Smooth muscle cell (in vitro differentiated cells): ENCODE measurements at regions not wholly inside any gene's neighbourhood (a gene's known extent, or its start where the extent isn't known, plus 50 kb on each side); places are given as distances from the start of the nearest gene placed in this dataset.
"Not testable (repeated sequence)": the region's sequence is repeated elsewhere in the genome, so short reads cannot be mapped to it uniquely, and the experiment has no call there.

ENCODE experiments used
- DNase-seq: peaks from one replicate; lab custom pipeline; 2025; ENCODE audit not compliant: unreplicated experiment; lab: John Stamatoyannopoulos, UW
- H2AFZ ChIP-seq: fragments of 200-600 bp; sonication (generic); 2 replicates; pipeline ENCODE4 v1.6.0; 2016; ENCODE audit warnings: antibody characterized with exemption, low read depth, mild to moderate bottlenecking
- H3F3A ChIP-seq: fragments of 200-600 bp; sonication (generic); 2 replicates; pipeline ENCODE4 v1.6.0; 2017; ENCODE audit warnings: antibody characterized with exemption, low read depth
- H3K27ac ChIP-seq: fragments of 200-600 bp; sonication (generic); 2 replicates; pipeline ENCODE4 v1.5.1; 2016; ENCODE audit warnings: low read depth, mild to moderate bottlenecking
- H3K27me3 ChIP-seq: fragments of 200-600 bp; sonication (generic); 2 replicates; pipeline ENCODE4 v1.6.1; 2016; ENCODE audit warnings: low read depth, mild to moderate bottlenecking
- H3K36me3 ChIP-seq: fragments of 200-600 bp; sonication (generic); 2 replicates; pipeline ENCODE4 v1.5.1; 2016; ENCODE audit warnings: low read depth
- H3K4me1 ChIP-seq: fragments of 200-600 bp; sonication (generic); 2 replicates; pipeline ENCODE4 v1.5.1; 2016; ENCODE audit warnings: low read depth
- H3K4me2 ChIP-seq: fragments of 200-600 bp; sonication (generic); 2 replicates; pipeline ENCODE4 v1.6.0; 2016; ENCODE audit warnings: mild to moderate bottlenecking
- H3K4me3 ChIP-seq: fragments of 200-600 bp; sonication (generic); 2 replicates; pipeline ENCODE4 v1.5.1; 2016; ENCODE audit warnings: mild to moderate bottlenecking
- H3K79me2 ChIP-seq: fragments of 200-600 bp; sonication (generic); 2 replicates; pipeline ENCODE4 v1.6.0; 2016; ENCODE audit warnings: low read depth, mild to moderate bottlenecking
- H3K9ac ChIP-seq: fragments of 200-600 bp; sonication (generic); 2 replicates; pipeline ENCODE4 v1.6.0; 2016; ENCODE audit warnings: low read depth
- H3K9me3 ChIP-seq: fragments of 200-600 bp; sonication (generic); replicated peaks from 2 replicates; pipeline ENCODE4 v1.5.1; 2016; ENCODE audit warnings: low read depth
- H4K20me1 ChIP-seq: fragments of 200-600 bp; sonication (generic); 2 replicates; pipeline ENCODE4 v1.6.0; 2016; ENCODE audit warnings: low read depth
- CTCF ChIP-seq: fragments of 200-600 bp; sonication (generic); IDR thresholded peaks from 2 replicates; pipeline ENCODE4 v1.5.1; 2017; ENCODE audit warnings: borderline replicate concordance, mild to moderate bottlenecking, antibody characterized with exemption; ENCODE audit not compliant: insufficient read depth, poor library complexity, severe bottlenecking
- WGBS: methylation state at CpG from one replicate; pipeline ENCODE4 v1.1.7; 2016; ENCODE audit warnings: low lambda C conversion rate; 5-methylcytosine and 5-hydroxymethylcytosine counted together

DNA sequence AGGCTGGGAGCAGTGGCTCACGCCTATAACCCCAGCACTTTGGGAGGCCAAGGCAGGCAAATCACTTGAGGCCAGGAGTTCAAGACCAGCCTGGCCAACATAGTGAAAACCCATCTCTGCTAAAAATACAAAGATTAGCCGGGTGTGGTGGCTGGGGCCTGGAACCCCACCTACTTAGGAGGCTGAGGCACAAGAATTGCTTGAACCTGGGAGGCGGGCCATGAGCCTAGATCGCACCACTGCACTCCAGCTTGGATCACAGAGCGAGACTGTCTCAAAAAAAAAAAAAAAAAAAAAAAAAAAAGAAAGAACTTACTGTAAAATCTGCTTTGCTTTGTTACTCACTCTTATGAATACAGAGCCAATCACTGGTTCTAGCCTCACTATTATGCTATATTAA, 166.4 kb upstream of the TMCC3 start:
- not testable (repeated sequence) for DNase-seq, H3K27me3 ChIP-seq, H3K4me3 ChIP-seq, H3K4me1 ChIP-seq, H3K27ac ChIP-seq, H4K20me1 ChIP-seq, H3F3A ChIP-seq, H2AFZ ChIP-seq, H3K4me2 ChIP-seq, H3K9ac ChIP-seq
- 64% methylated on average over 4 of the region's 5 CpGs for WGBS
- Histone ChIP-seq H3K36me3 (peaks cover 12% of the 10 kb centered on the region), H3K9me3 (peaks cover 15% of the 10 kb centered on the region), H3K79me2 (peaks cover 43% of the 10 kb centered on the region)

DNA sequence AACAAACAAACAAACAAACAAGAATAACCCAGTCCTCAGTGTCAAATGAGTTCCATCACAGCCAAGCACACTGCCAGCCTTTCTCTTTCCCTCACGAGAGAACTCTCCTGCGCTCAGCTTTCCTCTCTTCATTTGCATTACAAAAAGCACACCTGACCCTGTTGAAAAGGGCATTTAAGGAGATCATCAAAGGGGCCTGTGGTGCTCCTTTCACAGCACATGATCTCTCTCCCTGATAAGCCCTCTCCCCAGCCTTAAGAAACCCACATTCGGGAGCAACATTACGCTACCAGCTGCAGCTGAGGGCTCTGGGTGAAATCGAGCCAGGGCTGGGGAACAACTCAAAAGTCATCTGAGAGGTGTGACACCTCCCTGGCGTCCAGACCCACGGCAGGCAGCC, 165.6 kb upstream of the TMCC3 start:
- Histone ChIP-seq H3K9ac (no peak overlapping the region), H3K27ac (no peak overlapping the region), H3K27me3 (no peaks in the 10 kb centered on the region), H3K4me3 (no peak overlapping the region), H2AFZ (no peak overlapping the region), H3K9me3 (peaks cover 23% of the 10 kb centered on the region), H3K36me3 (peaks cover 12% of the 10 kb centered on the region), H3K4me1 (peaks cover 5% of the 10 kb centered on the region), H3K79me2 (peaks cover 37% of the 10 kb centered on the region), H3K4me2 (no peak overlapping the region), H3F3A (no peaks in the 10 kb centered on the region), H4K20me1 (no peaks in the 10 kb centered on the region)
- WGBS = 47% methylated on average over 7 of the region's 7 CpGs
- DNase-seq = no peak
- no peak for TF ChIP-seq CTCF

GRCh38 chr12:94815450-94815849, 165.1 kb upstream of the TMCC3 start:
- Histone ChIP-seq H4K20me1 (no peaks in the 10 kb centered on the region), H3K4me3 (no peak overlapping the region), H3F3A (no peaks in the 10 kb centered on the region), H3K9me3 (peaks cover 26% of the 10 kb centered on the region), H3K9ac (no peak overlapping the region), H2AFZ (no peak overlapping the region), H3K36me3 (peaks cover 12% of the 10 kb centered on the region), H3K4me1 (peaks cover 5% of the 10 kb centered on the region), H3K27ac (no peak overlapping the region), H3K79me2 (peaks cover 32% of the 10 kb centered on the region), H3K4me2 (no peak overlapping the region), H3K27me3 (no peaks in the 10 kb centered on the region)
- no peak for TF ChIP-seq CTCF
- 100% methylated on average over 2 of the region's 2 CpGs for WGBS
- DNase-seq = no peak

DNA sequence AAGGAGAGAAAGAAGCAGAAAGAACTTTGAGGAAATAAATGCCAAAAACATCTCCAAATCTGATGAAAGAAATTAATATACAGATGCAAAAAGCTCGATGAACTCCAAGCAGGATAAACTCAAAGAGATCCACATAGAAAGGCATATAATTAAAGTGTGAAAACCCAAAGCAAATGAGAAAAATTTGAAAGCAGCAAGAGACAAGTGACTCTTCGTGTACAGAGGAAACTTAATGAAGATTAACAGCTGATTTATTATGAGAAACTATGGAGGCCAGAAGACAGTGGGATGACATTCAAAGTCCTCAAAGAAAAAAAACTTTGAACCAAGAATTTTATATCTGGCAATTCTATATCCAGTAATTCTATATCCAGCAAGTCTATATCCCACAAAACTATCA, 163.0 kb upstream of the TMCC3 start:
- 36% methylated on average over 2 of the region's 2 CpGs for WGBS
- no peak overlapping the region for H3K4me3 ChIP-seq
- no peaks in the 10 kb centered on the region for H3K27me3 ChIP-seq
- TF ChIP-seq CTCF = no peak
- H3K79me2 ChIP-seq = peaks cover 20% of the 10 kb centered on the region
- peaks cover 26% of the 10 kb centered on the region for H3K9me3 ChIP-seq
- H3K4me2 ChIP-seq = no peak overlapping the region
- peaks cover 12% of the 10 kb centered on the region for H3K36me3 ChIP-seq
- H3K4me1 ChIP-seq = peaks cover 5% of the 10 kb centered on the region
- no peaks in the 10 kb centered on the region for H3F3A ChIP-seq
- no peak for DNase-seq
- no peak overlapping the region for H3K27ac ChIP-seq
- H2AFZ ChIP-seq = no peak overlapping the region
- H4K20me1 ChIP-seq = no peaks in the 10 kb centered on the region
- no peak overlapping the region for H3K9ac ChIP-seq
